Endothelial cell of umbilical vein (primary cell): ENCODE measurements at regions not wholly inside any gene's neighbourhood (a gene's known extent, or its start where the extent isn't known, plus 50 kb on each side); places are given as distances from the start of the nearest gene placed in this dataset.

ENCODE experiments used
- BruUV-seq: library from RNA; stranded (reverse); fragments of 400-500 nt; replicated peaks from 2 replicates; lab custom pipeline; 2021; lab: Mats Ljungman, UMichigan
- CTCF ChIA-PET: fragments of 300-600, 350-600 bp; sonication (Branson Sonifier 250); formaldehyde crosslinking; loops from one replicate; lab custom pipeline; 2021; ENCODE audit warnings: antibody characterized with exemption, inconsistent platforms; lab: Charles Lee
- POLR2A ChIA-PET: fragments of 300-600, 350-600 bp; sonication (Branson Sonifier 250); formaldehyde crosslinking; loops from one replicate; lab custom pipeline; 2021; ENCODE audit warnings: antibody characterized with exemption, inconsistent platforms; lab: Charles Lee
- DNase-seq: peaks from one replicate; pipeline ENCODE4 v3.0.0-alpha.2; 2011; ENCODE audit warnings: low read depth, low spot score
- FAIRE-seq: peaks from 2 replicates; lab custom pipeline; 2011; peaks lifted over from hg19 to GRCh38; lab: Jason Lieb, UNC
- H2AFZ ChIP-seq: 2 replicates; pipeline ENCODE4 v1.6.0; 2012; ENCODE audit warnings: low read depth, low read length, control low read depth, inconsistent platforms
- H3K27ac ChIP-seq: 2 replicates; pipeline ENCODE4 v1.5.1; 2011; ENCODE audit warnings: low read depth, mild to moderate bottlenecking, control low read depth, low read length, moderate library complexity; ENCODE audit not compliant: insufficient read depth
- H3K27me3 ChIP-seq, 2 experiments: 2 replicates each; pipeline versions ENCODE4 v1.6.0 to v1.6.1; 2011; ENCODE audit warnings: low read length in 2 of 2, mixed read lengths in 1 of 2; ENCODE audit not compliant: control insufficient read depth in 2 of 2, insufficient read depth in 2 of 2
- H3K36me3 ChIP-seq, 2 experiments: 2 replicates in 1 of 2; 3 replicates in 1 of 2; pipeline ENCODE4 v1.5.1; 2011; ENCODE audit warnings: low read length in 2 of 2, mild to moderate bottlenecking in 1 of 2, moderate library complexity in 1 of 2; ENCODE audit not compliant: control insufficient read depth in 2 of 2, insufficient read depth in 2 of 2; ENCODE audit errors: extremely low read depth in 1 of 2
- H3K4me1 ChIP-seq: 3 replicates; pipeline ENCODE4 v1.5.1; 2011; ENCODE audit warnings: mild to moderate bottlenecking, low read length; ENCODE audit not compliant: control insufficient read depth, insufficient read depth; ENCODE audit errors: extremely low read depth
- H3K4me2 ChIP-seq: 2 replicates; pipeline ENCODE4 v1.6.1; 2011; ENCODE audit warnings: low read length, control low read depth, mixed read lengths; ENCODE audit not compliant: insufficient read depth
- H3K4me3 ChIP-seq, 3 experiments: fragments of 200-600 bp in 1 of 3; sonication (generic), shearing (Covaris generic) in 1 of 3; replicated peaks in 1 of 3; 2 replicates each; pipeline ENCODE4 v1.5.1; 2011 to 2016; ENCODE audit warnings: control low read depth in 3 of 3, low read length in 3 of 3, mild to moderate bottlenecking in 2 of 3, inconsistent platforms in 1 of 3, low read depth in 1 of 3, moderate library complexity in 1 of 3; ENCODE audit not compliant: insufficient read depth in 1 of 3
- H3K79me2 ChIP-seq: 2 replicates; pipeline ENCODE4 v1.6.0; 2012; ENCODE audit warnings: low read length, inconsistent platforms; ENCODE audit not compliant: control insufficient read depth, insufficient read depth
- H3K9ac ChIP-seq: replicated peaks from 2 replicates; pipeline ENCODE3; 2011; ENCODE audit warnings: low read length, control low read depth; ENCODE audit not compliant: insufficient read depth; ENCODE audit errors: extremely low read depth
- H3K9me1 ChIP-seq: replicated peaks from 3 replicates; pipeline ENCODE4 v1.6.0; 2011; ENCODE audit warnings: mild to moderate bottlenecking, low read length; ENCODE audit not compliant: control insufficient read depth, insufficient read depth; ENCODE audit errors: extremely low read depth
- H3K9me3 ChIP-seq: replicated peaks from 2 replicates; pipeline ENCODE4 v1.5.1; 2012; ENCODE audit warnings: low read length, inconsistent platforms; ENCODE audit not compliant: control insufficient read depth, insufficient read depth
- H4K20me1 ChIP-seq: replicated peaks from 2 replicates; pipeline ENCODE3; 2011; ENCODE audit warnings: mild to moderate bottlenecking, low read length; ENCODE audit not compliant: control insufficient read depth, insufficient read depth; ENCODE audit errors: extremely low read depth
- CTCF ChIP-seq, 2 donors: IDR thresholded peaks; 1 replicate in 1 of 2; 2 replicates in 1 of 2; pipeline ENCODE4 v1.5.1; 2011; ENCODE audit warnings: low read length in 2 of 2, mild to moderate bottlenecking in 2 of 2, moderate library complexity in 2 of 2, control low read depth in 1 of 2, inconsistent platforms in 1 of 2, low read depth in 1 of 2; ENCODE audit not compliant: insufficient read depth in 1 of 2; ENCODE audit errors: extremely low read depth in 1 of 2
- EZH2 ChIP-seq: IDR thresholded peaks from 2 replicates; pipeline ENCODE4 v1.6.1; 2012; ENCODE audit warnings: borderline replicate concordance, low read depth, mild to moderate bottlenecking, moderate library complexity, low read length, inconsistent platforms; ENCODE audit not compliant: severe bottlenecking
- FOS ChIP-seq: IDR thresholded peaks from 2 replicates; pipeline ENCODE4 v1.6.1; 2011; ENCODE audit warnings: mild to moderate bottlenecking, low read length, moderate library complexity, borderline replicate concordance; ENCODE audit not compliant: insufficient read depth
- GATA2 ChIP-seq: IDR thresholded peaks from 2 replicates; pipeline ENCODE4 v1.7.0; 2011; ENCODE audit warnings: low read depth, mild to moderate bottlenecking, moderate library complexity, mixed read lengths, low read length; ENCODE audit not compliant: insufficient read length, insufficient read depth
- JUN ChIP-seq: IDR thresholded peaks from 2 replicates; pipeline ENCODE4 v1.6.1; 2011; ENCODE audit warnings: borderline replicate concordance, low read depth; ENCODE audit not compliant: insufficient read length, insufficient read depth
- MYC ChIP-seq: IDR thresholded peaks from one replicate; pipeline ENCODE4 v1.6.1; 2011; ENCODE audit warnings: mild to moderate bottlenecking, low read depth, low read length
- POLR2A ChIP-seq: IDR thresholded peaks from 2 replicates; pipeline ENCODE4 v1.6.1; 2012; ENCODE audit warnings: low read depth, mild to moderate bottlenecking, control low read depth, low read length
- POLR2AphosphoS5 ChIP-seq: IDR thresholded peaks from 2 replicates; pipeline ENCODE4 v1.6.1; 2012; ENCODE audit warnings: low read depth, mild to moderate bottlenecking, control low read depth, low read length, moderate library complexity; ENCODE audit not compliant: insufficient read depth
- dilution Hi-C: fragments of 300-500 bp; cut with MboI; formaldehyde crosslinking; loops from one replicate; pipeline ENCODE4 v1.15.0; 2019; ENCODE audit warnings: low sequenced_read_pairs; ENCODE audit not compliant: extremely low pct_ligation_motif_present
- intact Hi-C: fragments of 100-400 bp; cut with micrococcal nuclease; formaldehyde crosslinking; loops from one replicate; pipeline ENCODE4 v1.10.0; 2022
- TF ChIP-seq, protein P1 (sequence below): IDR thresholded peaks from 2 replicates; pipeline ENCODE4 v1.6.1; 2011; ENCODE audit not compliant: insufficient read depth, insufficient read length

GRCh38 chr17:77848257-77848656, 110.2 kb upstream of the TNRC6C start:
- H2AFZ ChIP-seq, result no peak overlapping the region
- intact Hi-C loops, result no loop called here
- H3K27ac ChIP-seq, result no peak overlapping the region
- DNase-seq (no peak), FAIRE-seq (no peak)
- H3K36me3 ChIP-seq, result no peaks in the 10 kb centered on the region
- no TSS peak for BruUV-seq
- no peaks in the 10 kb centered on the region for H3K79me2 ChIP-seq
- H3K4me3 ChIP-seq, result no peak overlapping the region
- CTCF ChIA-PET, result no interaction called here
- H3K9me1 ChIP-seq, result no peaks in the 10 kb centered on the region
- H3K4me1 ChIP-seq, result no peaks in the 10 kb centered on the region
- no peaks in the 10 kb centered on the region for H4K20me1 ChIP-seq
- no peaks in the 10 kb centered on the region for H3K27me3 ChIP-seq
- H3K9ac ChIP-seq, result no peak overlapping the region
- dilution Hi-C loops, result no loop called here
- POLR2A ChIA-PET, result no interaction called here
- no peak overlapping the region for H3K4me2 ChIP-seq
- no peaks in the 10 kb centered on the region for H3K9me3 ChIP-seq
- TF ChIP-seq MYC, result no peak
- no peak for TF ChIP-seq GATA2
- no peak for TF ChIP-seq JUN
- no peak for TF ChIP-seq CTCF (IDR thresholded peaks at IDR 0.05; ENCODE audit: extremely low read depth in 1 of 2, insufficient read depth in 1 of 2, low read depth in 1 of 2, low read length in 2 of 2)
- TF ChIP-seq EZH2, result no peak
- no peak for TF ChIP-seq FOS
- TF ChIP-seq POLR2AphosphoS5, result no peak
- TF ChIP-seq, protein P1, sequence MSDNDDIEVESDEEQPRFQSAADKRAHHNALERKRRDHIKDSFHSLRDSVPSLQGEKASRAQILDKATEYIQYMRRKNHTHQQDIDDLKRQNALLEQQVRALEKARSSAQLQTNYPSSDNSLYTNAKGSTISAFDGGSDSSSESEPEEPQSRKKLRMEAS, result no peak
- TF ChIP-seq POLR2A, result no peak
